ENCODE measurements at regions not wholly inside any gene's neighbourhood (a gene's known extent, or its start where the extent isn't known, plus 50 kb on each side); places are given as distances from the start of the nearest gene placed in this dataset.

DNA sequence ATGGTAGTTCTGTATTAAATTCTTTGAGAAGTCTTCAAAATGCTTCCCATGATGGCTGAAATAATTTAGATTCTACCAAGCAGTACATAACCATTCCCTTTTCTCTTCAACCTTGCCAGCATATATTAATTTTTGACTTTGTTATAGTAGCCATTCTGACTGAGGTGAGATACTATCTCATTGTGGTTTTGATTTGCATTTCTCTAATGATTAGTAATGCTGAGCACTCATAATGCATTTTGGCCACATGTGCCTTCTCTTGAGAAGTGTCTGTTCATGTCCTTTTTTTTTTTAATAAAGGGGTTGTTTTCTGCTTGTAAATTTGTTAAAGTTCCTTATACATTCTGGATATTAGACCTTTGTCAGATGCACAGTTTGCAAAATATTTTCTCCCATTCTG, 173.9 kb downstream of the CALCRL start:
- no peak for DNase-seq (ENCODE audit: low read depth in 2 of 2)

GRCh38 chr2:187272255-187272654, 175.8 kb downstream of the CALCRL start:
- DNase-seq (ENCODE audit: low read depth in 2 of 2) = no peak

DNA sequence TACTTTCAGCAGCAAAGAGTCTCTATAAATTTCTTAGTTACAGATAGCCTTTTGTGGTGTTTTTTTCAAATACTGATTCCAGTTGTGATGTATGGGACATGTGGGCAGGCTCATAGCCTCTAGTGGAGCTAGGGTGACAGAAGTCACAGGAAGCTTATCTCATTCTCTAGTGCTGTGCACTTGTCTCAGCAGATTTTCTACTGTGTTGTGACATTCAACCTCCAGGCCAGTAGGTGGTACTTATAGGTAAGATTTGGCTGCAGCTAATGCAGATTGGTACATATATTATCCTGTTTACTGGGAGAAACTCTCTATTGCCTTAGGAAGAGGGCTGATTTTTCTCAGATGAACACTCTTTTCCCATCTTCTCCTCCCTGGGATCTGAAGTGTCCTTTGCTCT, 176.2 kb downstream of the CALCRL start:
- no peak for DNase-seq (ENCODE audit: low read depth in 2 of 2)

GRCh38 chr2:187266645-187267044, 181.4 kb downstream of the CALCRL start:
- DNase-seq (ENCODE audit: low read depth in 2 of 2) = no peak

- DNase-seq (ENCODE audit: low read depth in 2 of 2) = no peak
These were observed 181.9 kb downstream of the CALCRL start for GRCh38 chr2:187266147-187266546.

- DNase-seq (ENCODE audit: low read depth in 2 of 2) = peak; percentile 36 to 83
These were observed 183.4 kb downstream of the CALCRL start for GRCh38 chr2:187264612-187265011.

GRCh38 chr2:187263675-187264560, 184.1 kb downstream of the CALCRL start:
- DNase-seq (ENCODE audit: low read depth in 2 of 2) = peak; percentile 21 to 83

DNA sequence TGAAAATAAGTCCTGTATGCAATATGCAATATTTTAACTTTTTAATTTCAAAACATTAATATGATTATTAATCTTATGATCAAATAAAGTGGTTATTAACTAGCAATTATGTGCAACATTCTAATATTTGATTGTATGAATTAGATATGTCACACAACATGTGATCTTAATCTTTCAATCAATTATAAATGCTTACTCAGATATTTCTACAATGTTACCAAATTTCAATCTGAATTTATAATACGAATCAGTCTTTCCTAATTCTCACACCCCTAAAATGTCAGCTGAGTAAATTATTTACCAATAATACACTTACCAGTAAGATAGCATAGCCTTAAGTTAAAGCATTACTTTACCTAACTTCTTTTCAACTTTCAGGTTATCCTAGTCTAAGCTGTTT, 186.3 kb downstream of the CALCRL start:
- no peak for DNase-seq (ENCODE audit: low read depth in 2 of 2)

DNA sequence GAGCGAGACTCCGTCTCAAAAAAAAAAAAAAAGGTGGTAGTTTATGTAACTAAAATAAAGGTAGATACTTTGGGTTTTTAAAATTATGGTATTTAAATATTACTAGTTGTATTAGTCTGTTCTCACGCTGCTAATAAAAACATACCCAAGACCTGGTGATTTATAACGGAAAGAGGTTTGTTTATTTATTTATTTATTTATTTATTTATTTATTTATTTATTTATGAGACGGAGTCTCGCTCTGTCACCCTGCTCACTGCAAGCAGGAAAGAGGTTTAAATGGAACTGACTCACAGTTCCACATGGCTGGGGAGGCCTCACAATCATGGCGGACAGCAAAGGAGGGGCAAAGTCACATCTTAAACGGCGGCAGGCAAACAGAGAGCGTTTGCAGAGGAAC, 196.0 kb downstream of the CALCRL start:
- no peak for DNase-seq (ENCODE audit: low read depth in 2 of 2)

- no peak for DNase-seq (ENCODE audit: low read depth in 2 of 2)
These were observed 197.9 kb downstream of the CALCRL start for GRCh38 chr2:187250137-187250536.

GRCh38 chr2:187233811-187234210, 214.2 kb downstream of the CALCRL start:
- DNase-seq (ENCODE audit: low read depth in 2 of 2) = peak in 1 of 2 donors; percentile 20

DNA sequence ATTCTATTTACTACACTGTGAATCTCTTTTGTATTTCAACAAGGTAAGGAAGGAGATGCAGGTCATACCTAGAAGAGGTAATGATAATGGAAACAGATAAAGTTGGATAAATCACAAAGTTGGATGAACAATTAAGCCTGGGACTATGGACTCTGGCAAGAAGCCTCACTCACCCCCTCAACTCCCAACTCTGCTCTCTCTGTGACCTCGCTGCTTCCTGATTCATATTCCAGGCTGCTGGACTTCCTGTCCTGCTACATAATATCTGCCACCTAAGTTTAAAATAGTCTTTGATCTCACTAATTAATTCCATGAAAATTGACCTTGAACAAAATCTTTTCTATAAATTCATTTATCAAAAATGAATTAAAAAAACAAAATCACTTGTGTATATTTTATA, 215.3 kb downstream of the CALCRL start:
- peak; percentile 37 to 54 for DNase-seq (ENCODE audit: low read depth in 2 of 2)

DNA sequence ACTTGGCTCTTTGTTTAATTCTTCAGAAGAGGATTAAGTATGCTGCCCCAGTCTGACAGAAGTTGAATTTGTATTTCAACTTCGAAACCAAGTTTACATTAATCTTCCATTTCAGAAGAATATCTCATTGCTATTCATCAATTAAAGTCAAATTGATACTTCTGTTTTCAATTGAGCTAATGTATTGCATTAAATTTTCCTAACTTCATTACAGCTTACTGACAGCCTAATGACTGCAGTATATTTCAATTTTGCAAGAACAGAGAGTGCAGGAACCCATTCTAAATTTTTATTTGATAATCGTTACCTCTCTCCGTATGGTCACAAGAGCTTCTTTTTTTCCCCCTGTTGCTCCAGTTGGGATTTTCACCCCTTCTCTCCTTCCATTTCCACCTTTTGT, 218.0 kb downstream of the CALCRL start:
- DNase-seq (ENCODE audit: low read depth in 2 of 2) = no peak

GRCh38 chr2:187228986-187229385, 219.1 kb downstream of the CALCRL start:
- no peak for DNase-seq (ENCODE audit: low read depth in 2 of 2)

DNA sequence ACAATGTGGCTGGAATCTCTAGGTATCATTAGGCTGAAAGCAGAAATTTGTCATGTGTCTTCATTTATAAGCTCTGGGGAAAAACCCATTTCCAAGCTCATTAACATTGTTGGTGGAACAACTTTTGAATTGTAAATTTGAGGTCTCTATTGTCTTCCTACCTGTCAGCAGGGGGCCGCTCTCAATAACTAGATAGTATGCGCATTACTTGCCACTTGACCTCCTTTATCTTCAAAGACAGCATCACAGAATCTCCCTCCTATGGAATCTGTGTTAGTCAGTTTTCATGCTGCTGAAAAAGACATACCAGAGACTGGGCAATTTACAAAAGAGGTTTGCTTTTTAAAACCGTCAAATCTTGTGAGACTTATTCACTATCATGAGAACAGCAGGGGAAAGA, 223.1 kb downstream of the CALCRL start:
- no peak for DNase-seq (ENCODE audit: low read depth in 2 of 2)

DNA sequence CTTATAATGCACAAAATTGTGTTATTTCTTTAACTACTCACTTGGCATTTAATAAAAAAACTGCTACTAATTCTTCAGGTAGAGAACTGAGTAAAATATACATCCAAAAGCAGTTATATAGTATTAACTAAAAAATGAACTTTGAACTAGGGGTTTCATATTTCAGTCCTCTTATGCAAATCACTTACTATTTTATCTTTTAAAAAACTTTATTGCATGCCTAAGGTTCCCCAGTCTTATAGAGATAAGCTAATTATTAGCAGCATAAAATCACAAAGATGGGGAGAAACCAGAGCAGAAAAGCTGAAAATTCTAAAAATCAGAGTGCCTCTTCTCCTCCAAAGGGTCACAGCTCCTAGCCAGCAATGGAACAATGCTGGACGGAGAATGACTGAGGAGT, 228.0 kb downstream of the CALCRL start:
- DNase-seq (ENCODE audit: low read depth in 2 of 2) = no peak

- DNase-seq (ENCODE audit: low read depth in 2 of 2) = no peak
These were observed 232.4 kb downstream of the CALCRL start for GRCh38 chr2:187215532-187216240.

DNA sequence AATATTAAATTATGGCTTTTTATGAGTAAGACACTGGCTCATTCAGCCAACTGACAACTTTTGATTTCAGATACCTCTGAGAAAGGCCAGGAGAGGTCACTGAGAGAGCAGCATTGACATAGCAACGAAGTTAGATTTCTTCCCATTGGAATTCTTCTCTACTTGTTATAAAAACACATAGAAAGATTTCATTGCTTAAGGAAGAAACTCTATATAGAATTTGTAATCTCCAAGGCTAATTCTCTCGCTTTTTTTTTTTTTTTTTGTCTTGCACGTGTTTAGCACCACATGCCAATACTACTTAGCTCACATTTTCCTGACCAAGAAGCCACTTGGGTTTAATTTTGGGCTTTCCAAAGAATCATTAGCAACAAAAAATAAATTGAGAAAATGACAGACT, 233.7 kb downstream of the CALCRL start:
- no peak for DNase-seq (ENCODE audit: low read depth in 2 of 2)

DNA sequence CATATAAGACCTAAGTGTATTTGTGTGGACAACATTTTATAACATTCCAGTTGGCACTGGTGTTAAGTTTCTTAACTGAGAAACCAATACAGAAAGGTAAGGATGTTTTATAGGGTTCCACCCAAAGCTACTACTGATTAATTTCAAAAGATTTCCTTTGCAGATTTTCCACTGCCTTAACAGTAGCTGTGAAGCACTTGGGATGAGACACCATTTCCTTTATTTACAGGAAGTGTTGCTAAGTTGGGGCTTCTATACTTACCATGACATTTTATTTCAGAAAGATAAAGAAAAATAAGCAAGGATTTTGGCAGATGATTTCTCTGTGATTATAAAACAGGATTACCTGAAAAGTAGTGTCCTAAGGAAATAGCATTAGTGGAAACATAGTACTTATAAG, 234.3 kb downstream of the CALCRL start:
- DNase-seq (ENCODE audit: low read depth in 2 of 2) = peak; percentile 14 to 81

DNA sequence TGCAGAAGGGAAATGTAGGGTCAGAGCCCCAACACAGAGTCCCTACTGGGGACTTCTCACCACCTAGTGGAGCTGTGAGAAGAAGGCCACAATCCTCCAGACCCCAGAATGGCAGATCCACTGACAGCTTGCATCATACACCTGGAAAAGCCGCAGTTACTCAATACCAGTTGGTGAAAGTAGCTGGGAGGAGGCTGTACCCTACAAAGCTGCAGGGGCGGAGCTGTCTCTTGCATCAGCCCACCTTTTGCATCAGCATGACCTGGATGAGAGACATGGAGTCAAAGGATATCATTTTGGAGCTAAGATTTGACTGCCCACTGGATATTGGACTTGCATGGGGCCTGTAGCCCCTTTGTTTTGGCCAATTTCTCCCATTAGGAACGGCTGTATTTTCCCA, 237.3 kb downstream of the CALCRL start:
- DNase-seq (ENCODE audit: low read depth in 2 of 2) = no peak

GRCh38 chr2:187208199-187208785, 239.8 kb downstream of the CALCRL start:
- DNase-seq (ENCODE audit: low read depth in 2 of 2) = no peak

GRCh38 chr2:187207126-187207525, 240.9 kb downstream of the CALCRL start:
- DNase-seq (ENCODE audit: low read depth in 2 of 2) = no peak

- peak in 1 of 2 donors; percentile 22 for DNase-seq (ENCODE audit: low read depth in 2 of 2)
These were observed 241.6 kb downstream of the CALCRL start for GRCh38 chr2:187206471-187206870.
